ENCODE measurements at regions not wholly inside any gene's neighbourhood (a gene's known extent, or its start where the extent isn't known, plus 50 kb on each side); places are given as distances from the start of the nearest gene placed in this dataset.
A peak's percentile ranks its signal among the peaks of the same experiment; 100 is the strongest.

DNA sequence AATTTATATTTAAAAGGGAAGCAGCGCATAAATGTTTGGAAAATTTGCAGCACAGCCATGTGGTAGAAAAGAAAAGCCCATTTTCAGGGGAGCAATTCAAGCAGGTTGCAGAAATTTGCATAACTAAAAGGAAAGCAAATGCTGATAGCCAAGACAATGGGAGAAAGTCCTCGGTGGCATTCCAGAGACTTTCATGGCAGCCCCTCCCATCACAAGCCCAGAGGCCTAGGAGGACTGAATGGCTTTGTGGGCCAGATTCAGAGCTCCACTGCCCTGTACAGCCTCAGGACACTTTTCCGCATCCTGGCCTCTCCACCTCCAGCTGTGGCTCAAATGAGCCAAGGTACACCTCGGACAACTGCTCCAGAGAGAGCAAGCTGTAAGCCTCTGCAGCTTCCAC lies 462.9 kb downstream of the CDK5RAP2 start:
- no peak for DNase-seq (ENCODE audit: low read depth)

DNA sequence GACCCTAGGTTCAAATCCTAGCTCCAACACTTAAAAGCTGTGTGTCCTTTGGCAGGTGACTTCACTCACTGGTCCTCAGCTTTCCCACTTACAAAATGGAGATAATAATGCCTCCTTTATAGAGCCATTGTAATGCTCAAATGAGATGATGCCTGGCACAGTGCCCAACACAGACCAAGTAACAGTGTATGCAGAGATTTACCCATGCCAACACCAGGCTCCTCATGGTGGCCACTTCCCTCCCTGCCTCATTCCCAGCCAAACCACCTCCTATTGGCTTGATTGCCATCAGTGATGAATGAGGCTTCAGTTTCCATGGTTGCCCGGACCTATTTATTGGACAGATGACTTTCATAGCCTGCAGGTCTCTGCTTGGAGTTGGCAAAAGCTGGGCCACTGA lies 469.4 kb downstream of the CDK5RAP2 start:
- DNase-seq (ENCODE audit: low read depth): no peak

DNA sequence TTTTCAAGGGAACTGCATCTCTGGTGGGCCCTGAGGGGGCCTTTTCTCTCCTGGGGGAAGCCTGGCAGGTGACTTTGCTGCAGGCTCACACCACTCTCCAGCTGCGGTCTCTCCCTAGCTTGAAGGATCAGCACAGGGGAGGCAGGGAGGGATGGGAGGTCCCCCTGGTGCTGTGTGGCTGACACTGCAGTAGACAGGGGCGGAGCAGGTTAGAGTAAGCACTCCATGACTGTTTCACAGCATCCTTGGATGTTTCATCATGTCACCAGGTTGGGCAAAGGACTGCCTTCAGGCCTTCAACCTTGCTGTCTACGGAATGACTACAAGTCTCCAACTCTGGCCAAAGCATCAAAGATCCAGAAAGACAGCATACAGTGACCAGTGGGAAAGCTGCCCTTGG lies 470.7 kb downstream of the CDK5RAP2 start:
- peak; percentile 1 for DNase-seq (ENCODE audit: low read depth)

DNA sequence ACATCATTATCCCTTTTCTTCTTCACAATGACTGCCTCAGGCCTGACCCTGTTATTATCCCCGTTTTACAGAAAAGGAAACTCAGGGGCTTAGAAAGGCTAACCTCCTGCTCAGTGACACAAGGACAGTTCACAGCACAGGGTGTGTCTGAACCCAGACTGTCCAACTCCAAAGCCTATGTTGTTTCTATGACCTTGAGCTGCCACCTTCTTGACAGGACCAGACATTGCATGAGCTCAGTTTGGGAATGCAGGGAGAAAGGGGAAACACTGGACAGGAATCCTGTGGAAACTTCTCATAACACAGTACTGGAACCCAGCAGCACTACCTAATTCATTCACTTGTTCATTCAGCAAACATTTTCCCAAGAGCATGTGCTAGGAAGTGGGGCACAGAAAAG lies 472.8 kb downstream of the CDK5RAP2 start:
- DNase-seq (ENCODE audit: low read depth): no peak

DNA sequence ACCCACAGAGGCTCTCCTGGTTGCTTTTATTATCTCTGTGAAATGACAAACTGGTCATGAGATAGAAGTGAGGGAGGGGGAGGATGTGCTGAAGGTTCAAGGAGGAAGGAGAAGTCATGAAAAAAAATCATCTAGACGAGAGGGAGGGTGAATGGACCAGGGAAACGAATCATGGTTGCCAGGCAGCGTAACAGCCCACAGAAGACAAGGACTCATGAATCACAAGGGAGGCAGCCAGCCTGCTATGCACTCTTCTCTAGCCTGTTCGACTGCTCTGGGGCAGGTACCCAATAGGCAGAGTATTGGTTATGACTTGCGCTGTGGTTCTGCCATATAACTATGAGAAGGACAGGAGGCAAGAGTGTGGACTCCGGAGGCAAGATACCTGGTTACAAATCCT lies 475.2 kb downstream of the CDK5RAP2 start:
- DNase-seq (ENCODE audit: low read depth): no peak

DNA sequence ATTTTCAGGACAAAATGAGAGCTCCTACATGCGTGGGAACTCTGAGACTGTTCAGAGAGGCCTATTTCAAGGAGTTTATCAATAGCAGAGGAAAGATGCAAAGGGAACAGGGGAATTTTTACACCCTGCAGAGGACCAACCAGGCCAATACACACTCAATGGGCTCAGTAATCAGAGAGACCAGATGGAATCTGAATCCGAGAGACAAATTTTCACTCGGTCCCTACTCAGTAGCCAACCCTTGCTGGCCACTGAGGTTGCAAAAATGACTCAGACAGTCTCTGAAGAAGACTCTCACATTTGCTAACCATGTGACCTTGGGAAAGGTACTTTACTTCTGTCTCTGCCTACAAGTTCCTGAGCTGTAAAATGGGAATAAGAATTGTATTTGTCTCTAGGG lies 479.4 kb downstream of the CDK5RAP2 start:
- DNase-seq (ENCODE audit: low read depth): no peak

DNA sequence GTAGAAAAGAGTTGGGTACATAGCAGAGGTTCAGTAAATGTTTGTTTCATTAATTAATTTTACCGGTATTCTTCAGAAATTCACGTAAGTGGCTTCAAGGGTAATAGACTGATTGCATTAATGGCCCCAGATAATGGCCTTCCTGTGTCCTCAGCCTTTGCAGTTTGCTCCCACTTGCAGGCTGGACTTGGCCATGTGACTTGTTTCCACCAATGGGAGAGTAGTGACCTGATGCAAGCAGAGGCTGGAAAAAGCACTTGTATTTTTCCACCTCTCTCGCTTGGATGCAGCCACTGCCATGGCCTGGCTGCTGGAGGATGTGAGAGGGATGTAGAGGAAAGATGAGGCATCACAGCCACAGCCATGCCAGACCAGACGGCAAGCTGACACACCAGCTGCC lies 480.9 kb downstream of the CDK5RAP2 start:
- peak; percentile 5 for DNase-seq (ENCODE audit: low read depth)

DNA sequence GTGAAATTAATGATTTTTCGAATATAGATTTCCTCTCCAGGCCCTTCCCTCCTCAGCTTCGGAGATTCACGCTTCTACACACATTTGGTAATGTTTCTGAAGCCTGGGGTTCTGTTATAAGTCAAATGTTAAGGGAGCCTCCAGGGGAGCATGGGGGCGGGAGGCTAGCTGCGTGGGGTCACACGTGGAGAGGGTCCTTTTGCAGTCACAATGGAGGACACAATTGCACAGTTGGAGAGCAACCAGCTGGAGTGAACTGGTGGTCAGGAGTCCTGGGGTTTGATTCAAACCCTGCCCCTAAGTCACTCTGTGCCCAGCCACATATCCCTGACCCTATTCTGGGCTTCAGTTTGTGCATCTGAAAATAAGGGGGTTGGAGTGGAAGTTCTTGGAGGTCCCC lies 481.4 kb downstream of the CDK5RAP2 start:
- DNase-seq (ENCODE audit: low read depth): no peak

DNA sequence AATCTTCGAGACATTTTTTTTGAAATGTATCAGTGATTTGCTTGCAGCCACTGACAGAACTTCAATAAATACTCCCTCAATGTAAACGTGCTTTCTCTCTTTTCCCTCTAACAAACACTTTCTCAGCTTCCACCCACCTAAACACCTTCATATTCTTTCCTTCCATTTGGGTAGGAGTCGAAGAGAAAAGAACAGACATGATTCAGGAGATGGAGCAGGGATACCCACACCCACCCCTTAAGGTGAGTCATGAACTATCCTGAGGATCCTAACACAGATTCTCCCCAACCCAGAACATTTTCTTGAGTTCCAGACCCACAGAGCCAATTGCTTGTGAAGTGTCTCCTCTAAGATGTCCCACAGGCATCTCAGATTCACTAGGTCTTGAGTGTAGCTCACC lies 488.8 kb downstream of the CDK5RAP2 start:
- DNase-seq (ENCODE audit: low read depth): no peak

DNA sequence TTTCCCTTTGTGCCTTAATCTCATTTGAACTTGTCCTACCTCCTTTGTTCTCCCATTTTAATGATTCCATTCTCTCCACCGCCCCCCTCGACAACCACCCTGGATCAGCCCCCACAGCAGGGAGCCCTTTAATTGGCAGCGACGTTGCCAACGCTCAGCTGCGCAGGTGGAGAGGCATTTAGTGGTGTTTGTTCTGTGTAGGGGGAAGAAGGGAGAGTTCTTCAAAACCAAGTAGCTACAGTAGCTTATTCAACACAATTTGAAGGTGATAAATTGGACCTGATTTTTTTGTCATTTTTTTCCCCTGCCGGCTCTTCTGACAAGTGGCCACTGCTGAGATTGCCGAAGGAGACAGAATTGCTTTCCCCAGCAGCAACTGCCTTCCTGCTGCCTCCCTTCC lies 499.1 kb downstream of the CDK5RAP2 start:
- DNase-seq (ENCODE audit: low read depth): no peak

DNA sequence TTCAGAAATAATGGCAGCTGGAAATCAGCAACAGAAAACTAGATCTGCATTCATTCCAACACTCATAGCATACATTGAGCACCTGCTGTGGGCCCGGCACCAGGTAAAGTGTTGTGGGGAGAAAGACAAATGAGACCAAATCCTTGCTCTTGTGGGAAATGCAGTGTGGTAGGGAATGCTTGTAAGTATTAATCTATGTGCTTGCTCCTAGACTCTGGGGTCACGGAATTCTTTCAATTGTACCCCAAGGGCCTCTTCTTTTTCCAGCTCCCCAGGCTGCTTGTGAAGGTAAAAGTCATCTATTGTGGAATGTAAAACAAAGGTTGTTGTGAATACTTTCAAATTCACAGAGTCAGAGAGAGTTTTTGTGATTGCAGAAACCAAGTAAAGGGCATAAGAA lies 501.9 kb downstream of the CDK5RAP2 start:
- DNase-seq (ENCODE audit: low read depth): no peak

DNA sequence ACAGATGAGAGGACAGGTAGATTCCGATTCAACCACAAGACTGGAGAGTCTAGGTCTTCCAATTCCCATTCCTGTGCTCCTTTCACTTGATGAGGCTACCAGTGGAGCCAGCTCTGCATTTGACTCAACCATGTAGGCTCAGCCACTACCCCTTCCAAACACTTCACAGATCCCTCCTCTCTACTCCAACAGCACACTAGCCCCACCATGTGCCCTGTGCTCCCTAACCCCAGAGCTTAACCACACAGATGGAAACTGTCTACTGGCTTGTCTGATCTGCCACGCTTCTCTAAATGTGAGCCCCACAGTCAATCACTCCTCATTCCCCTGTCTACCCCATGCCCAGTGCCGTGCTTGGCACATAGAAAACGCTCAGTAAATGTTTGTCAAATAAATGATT lies 508.2 kb downstream of the CDK5RAP2 start:
- DNase-seq (ENCODE audit: low read depth): no peak

DNA sequence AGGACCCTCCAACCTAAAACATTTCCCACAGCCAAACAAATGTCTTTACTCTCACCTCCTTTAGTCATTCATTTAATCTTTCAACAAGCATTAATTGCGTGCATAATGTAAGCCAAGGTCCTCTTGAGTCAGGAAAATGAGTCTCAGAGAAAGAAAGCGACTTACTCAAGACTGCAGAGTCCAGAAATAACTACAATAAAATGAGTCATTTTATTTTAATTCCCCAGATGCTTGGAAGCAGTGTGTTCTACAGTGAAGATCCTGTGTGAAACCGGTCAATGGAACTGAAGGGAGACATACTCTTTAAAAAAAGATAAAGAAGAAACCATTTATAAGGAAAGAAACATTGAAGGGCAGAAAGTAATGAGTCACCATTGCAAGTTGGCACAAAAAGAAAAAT lies 513.7 kb downstream of the CDK5RAP2 start:
- peak; percentile 22 for DNase-seq (ENCODE audit: low read depth)

DNA sequence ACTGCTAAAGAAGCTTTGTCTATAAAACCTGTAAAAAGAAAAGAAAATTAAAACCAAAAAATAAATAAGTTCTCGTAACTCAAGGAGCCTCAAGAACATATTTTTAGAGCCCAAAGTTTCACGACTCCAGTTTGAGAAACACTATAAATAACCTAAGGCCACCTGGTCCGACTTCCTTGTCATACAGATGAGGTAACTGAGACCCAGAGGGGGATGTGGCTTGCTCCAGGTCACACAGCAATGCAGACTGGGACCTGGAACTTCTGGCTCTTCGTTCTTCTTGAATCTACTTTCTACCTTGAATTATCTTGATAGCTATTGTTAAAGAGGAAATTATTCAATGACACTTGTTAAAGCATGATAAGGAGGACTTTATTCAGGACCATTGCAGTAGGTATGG lies 514.8 kb downstream of the CDK5RAP2 start:
- DNase-seq (ENCODE audit: low read depth): no peak

DNA sequence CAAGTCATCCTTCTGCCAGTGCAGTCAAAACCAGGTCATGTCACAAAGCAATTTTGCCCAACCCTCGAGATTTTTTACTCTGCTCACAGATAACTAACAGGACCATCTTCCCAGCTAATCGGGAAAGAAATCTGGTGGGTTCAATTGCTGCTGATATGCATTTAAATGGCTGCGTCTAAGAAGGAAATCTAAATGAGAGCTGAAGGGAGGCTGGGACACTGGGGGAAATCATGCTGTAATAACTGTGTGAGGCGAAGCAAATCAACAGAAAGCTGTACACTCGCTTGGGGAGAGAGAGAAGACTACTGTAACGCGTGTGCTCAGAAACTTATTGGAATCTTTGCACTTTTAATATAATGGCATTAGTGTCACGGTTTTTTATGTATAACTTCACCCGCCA lies 535.0 kb downstream of the CDK5RAP2 start:
- no peak for DNase-seq (ENCODE audit: low read depth)

DNA sequence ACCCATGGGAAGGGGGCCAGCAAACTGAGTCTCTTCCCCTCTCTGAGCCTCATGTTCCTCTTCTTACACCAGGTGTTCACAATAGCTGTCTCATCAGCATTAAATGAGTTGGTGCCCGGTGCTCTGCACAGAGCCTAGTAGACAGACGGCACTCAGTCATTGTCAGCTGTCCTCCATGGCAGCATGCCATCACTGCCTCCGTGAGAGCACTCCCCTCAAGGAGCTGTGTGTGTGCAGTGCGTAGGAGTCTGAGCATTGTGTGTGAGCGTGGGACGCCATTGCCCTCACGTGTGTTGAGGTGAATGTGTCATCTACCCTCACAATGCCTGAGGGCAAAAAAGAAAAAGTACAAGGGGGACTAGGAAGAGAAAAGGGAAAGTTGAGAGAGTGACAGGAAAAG lies 536.5 kb downstream of the CDK5RAP2 start:
- DNase-seq (ENCODE audit: low read depth): peak; percentile 63

DNA sequence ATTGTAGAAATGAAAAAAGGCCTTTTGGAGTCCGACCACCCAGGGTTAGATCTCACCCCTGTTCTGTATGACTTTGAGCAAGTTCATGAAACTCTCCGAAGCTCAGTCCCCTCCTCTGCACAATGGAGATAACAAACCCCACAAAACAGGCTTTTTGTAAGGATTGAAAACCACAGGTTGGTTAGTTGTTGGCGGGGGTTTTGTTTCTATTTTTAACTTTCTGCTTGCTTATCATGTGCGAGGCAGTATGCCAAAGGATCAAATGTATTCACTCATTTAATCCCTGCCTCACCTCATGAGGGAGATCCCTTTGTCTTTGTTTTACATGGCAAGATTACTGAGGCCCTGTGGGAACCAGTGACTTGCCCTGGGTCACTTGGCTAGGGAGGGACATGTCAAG lies 539.1 kb downstream of the CDK5RAP2 start:
- DNase-seq (ENCODE audit: low read depth): peak; percentile 2

DNA sequence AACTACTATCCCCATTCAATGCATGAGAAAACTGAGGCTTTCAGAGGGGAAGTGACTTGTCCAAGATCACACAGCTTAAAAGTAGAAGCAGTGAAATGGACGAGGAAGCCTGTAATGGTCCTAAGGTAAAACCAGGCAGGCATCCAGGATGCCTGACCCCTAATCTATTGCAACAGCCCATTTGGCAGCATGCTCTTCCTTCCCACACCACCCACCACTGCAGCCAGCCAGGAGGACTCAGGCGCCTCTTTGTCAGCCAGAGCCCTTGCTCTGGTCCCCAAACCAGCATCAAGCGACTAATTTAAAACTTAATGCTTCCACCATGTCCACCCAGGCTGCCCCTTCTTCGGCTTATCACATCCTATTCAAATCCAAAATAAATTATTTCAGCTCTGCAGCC lies 541.6 kb downstream of the CDK5RAP2 start:
- DNase-seq (ENCODE audit: low read depth): no peak

DNA sequence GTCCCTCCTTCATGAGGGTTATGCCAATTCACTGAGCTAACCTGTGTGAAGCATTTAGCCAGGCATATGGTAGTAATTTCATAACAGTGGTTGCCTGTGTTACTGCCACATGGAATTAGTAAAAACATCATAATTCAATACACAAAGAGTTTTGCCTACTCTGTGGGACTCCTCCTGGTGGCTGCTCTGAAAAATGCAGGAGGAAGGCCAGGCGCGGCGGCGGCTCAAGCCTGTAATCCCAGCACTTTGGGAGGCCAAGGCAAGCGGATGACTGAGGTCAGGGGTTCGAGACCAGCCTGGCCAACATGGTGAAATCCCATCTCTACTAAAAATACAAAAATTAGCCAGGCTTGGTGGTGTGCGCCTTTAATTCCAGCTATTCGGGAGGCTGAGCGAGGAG lies 547.3 kb downstream of the CDK5RAP2 start:
- peak; percentile 16 for DNase-seq (ENCODE audit: low read depth)

DNA sequence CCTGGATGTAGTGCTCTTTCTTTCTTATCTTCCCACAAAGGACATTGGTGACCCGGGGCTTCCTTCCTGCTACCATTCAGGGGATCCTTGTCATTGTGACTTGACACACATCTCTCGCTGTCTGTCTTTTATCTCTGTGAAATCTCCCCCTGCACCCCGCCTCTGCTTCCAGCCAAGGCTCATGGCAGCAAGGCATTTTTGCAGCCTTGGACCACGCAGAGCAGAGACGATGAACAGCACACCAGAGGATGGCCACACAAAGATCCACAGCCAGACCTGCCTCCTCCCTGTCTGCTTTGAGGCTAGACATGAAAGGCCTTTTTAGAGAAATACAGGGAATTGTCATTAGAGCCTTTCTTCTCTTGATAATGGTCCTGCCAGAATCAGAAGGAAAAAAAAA lies 549.1 kb downstream of the CDK5RAP2 start:
- no peak for DNase-seq (ENCODE audit: low read depth)

DNA sequence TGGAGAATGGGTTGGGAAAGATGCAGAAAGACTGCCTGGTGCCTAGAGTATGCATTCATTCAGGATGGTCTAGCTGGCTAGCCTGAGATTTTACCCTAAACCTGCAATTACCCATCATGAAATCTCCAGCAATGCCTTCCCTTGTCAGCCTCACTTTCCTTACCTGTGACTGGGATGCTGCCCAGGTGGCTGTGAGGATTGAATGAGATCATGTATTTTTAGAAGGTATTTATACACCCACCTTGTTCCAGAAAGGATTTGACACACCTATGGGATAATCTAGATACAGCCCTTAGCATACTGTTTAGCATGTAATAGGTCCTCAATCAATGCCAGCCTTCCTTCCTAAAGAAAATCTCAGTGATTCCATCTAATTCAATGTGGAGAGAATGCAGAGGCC lies 561.4 kb downstream of the CDK5RAP2 start:
- DNase-seq (ENCODE audit: low read depth): no peak

DNA sequence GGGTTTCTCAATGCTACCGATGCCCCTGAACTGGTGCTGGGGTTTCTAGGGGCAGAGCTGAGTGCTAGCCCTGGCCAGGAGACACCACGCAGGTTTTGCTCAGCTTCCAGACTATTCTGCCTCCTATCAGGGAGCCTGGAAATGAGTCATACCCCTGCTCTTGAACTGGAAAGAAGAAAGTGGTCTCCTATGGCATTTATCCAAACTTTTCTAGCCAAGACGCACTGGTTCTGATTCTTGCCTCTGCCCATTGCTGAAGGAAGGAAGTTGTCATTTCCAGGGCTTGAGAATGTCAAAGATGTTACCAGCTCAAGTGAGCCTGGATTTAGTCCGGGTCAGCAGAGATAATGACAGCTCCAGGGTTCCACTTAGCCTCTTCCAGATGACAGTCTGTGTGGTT lies 561.9 kb downstream of the CDK5RAP2 start:
- DNase-seq (ENCODE audit: low read depth): no peak

DNA sequence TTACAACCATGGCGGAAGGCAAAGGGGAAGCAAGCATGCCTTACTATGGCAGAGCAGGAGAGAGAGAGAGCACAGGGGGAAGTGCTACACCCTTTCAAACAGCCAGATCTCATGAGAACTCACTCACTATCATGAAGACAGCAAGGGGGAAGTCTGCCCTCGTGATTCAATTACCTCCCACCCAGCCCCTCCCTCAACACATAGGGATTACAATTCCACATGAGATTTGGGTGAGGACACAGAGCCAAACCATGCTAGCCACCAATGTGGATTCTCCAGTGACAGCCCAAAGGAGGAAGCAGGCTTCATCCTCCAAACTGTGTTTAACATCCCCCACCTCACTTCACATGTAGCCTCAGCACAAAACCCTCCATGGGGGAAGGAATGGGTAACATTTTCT lies 563.7 kb downstream of the CDK5RAP2 start:
- no peak for DNase-seq (ENCODE audit: low read depth)

DNA sequence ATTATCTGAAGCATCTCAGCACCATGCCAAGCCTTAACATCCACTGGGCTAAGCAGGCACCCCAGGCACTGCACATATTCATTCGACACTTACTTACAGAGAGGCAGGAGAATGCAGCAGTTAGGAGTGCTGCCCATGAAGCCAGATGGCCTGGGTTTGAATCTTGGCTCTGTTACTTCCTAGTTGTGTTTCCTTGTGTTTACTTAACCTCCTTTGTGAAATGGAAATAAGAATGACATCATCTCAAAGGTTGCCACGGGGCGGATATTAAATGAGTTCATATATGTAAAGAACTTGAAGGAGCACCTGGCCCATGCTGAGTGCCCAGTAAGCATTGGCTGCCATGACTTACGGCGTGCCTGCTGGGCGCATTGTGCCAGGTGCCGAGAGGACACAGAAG lies 565.2 kb downstream of the CDK5RAP2 start:
- no peak for DNase-seq (ENCODE audit: low read depth)

DNA sequence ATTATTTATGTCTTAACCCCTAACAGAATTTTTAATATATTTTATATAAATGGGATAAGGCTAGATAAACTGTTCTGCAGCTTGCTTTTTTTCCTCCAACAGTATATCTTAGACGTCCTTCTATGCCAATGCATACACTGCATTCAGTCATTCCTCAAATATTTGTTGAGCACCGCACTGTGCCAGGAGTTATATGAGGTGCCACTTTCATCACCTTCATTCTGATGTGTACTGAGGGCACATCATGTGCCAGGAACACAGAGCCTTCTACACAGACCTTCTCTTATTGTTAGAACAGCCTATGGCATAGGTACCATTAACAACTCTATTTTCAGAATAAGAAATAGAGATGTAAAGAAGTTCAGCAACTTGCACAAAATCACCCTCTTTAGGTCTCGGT lies 570.1 kb downstream of the CDK5RAP2 start:
- no peak for DNase-seq (ENCODE audit: low read depth)

All from RPMI7951 (cell line).